CD4-positive, alpha-beta T cell treated with Interferon alpha-2 for 1 hour (primary cell): ENCODE measurements at regions not wholly inside any gene's neighbourhood (a gene's known extent, or its start where the extent isn't known, plus 50 kb on each side); places are given as distances from the start of the nearest gene placed in this dataset.
A peak's percentile ranks its signal among the peaks of the same experiment; 100 is the strongest.
"Not testable (repeated sequence)": the region's sequence is repeated elsewhere in the genome, so short reads cannot be mapped to it uniquely, and the experiment has no call there.

Experiments used
- DNase-seq, 2 donors: peaks; one replicate each; pipeline ENCODE4 v3.0.0-alpha.2; 2020 to 2022

DNA sequence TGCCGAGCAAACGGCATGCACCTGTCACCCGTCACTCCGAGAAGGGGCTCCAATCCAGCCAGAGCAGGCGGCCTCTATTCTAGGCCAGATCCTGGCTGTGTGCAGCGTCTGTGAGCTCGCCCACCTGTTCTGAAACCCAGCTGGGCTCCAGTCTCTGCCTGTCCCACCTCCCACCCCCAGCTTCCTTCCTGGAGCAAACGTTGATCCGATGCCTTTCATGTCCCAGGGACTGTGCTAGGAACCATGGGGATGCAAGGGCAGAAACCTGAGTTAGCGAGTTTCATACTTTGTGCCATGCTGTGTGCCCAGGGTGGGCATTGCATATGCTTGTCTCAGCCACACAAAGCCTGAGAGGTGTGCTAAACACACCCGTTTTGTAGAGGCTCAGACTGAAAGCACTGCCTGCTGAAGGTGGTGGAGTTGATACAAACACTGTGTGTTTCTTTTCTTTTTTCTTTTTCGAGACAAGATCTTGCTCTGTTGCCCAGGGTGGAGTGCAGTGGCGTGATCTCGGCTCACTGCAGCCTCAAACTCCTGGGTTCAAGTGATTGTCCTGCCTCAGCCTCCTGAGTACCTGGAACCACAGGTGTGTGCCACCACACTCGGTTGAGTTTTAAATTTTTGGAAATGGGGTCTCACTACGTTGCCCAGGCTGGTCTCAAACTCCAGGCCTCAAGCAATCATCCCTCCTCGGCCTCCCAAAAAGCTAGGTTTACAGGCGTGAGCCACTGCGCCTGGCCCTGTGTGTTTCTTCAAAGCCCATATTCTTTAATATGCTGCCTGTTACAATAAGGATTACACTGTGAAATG is 84.1 kb upstream of the MED13L start:
- peak in 1 of 2 donors; percentile 9 for DNase-seq

DNA sequence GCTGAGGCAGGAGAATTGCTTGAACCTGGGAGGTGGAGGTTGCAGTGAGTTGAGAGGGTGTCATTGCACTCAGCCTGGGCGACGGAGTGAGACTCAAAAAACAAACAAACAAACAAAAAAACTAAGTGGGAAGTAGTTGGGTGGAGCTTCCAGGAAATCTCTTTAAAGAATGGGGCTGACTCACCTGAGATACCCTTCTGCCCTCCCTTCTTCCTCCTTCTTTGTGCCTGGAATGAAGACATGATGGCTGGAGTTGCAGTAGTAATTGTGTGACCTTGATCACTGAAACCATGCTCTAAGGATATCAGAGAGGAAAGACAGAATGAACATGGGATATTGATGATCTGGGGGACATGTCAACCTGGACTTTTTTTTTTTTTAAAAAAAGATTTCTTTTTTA is 87.6 kb upstream of the MED13L start:
- DNase-seq = no peak

DNA sequence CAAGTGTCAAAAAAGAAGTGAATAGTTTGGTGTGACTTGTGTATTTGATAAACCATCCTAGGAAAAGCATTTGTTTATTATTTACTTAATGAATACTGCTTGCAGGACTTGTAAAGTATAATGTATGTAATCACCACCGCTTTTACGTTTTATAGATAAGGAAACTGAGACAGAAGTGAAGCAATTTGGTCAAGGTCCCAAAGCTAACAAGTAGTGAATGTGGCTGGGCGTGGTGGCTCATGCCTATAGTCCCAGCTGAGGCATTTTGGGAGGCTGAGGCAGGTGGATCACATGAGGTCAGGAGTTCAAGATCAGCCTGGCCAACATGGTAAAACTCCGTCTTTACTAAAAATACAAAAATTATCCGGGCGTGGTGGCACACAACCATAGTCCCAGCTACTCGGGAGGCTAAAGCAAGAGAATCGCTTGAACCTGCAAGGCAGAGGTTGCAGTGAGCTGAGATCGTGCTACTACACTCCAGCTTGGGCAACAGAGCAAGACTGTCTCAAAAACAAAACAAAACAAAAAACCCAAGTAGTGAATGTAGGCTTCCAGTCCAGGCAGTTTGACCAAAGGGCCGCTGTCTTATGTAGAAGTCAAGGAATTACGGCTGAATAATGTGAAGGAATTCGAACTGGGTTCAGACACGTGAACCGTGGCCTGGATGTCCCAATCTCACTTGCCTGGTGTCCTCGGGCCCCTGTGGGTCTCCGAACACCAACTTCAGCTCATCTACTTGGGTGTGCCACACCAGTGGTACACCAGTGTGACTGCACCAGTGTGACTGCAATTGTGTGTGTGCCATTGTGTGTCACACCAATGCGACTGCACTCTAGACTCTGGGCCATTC is 88.3 kb upstream of the MED13L start:
- DNase-seq = no peak

DNA sequence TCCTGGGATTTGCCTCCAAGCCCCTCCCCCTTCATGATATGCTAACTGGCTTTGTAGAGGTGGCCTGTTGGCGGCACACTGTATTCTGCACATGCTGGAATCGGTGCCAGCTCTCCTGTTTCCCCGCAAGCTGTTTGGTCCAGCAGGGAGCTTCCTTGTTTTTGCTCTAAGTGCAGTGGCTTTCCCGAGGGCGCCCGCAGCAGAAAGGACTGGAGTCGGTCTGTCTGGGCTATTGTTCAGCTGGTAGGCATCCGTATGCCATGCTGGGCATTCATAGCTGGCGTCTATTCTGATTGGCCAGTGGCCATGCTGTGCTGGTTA is 88.9 kb upstream of the MED13L start:
- DNase-seq = no peak

DNA sequence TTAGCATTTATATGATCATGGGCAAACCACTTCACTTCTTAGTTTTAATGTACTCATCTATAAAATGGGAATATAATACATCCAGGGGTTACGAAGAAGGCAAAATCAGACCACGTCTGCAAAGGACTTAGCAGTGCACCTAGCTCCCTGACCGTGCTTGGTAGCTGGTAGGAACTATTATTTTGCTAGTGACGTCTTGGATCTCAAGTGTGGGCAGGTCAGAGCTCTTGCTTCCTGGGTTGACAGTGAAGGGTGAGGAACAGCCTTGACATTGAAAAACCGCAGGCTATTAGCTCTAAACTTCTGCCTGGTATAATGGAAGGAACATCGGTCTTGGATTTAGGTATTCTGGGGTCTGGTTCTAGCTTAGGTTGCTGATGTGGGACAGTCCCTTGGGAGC is 89.3 kb upstream of the MED13L start:
- no peak for DNase-seq

DNA sequence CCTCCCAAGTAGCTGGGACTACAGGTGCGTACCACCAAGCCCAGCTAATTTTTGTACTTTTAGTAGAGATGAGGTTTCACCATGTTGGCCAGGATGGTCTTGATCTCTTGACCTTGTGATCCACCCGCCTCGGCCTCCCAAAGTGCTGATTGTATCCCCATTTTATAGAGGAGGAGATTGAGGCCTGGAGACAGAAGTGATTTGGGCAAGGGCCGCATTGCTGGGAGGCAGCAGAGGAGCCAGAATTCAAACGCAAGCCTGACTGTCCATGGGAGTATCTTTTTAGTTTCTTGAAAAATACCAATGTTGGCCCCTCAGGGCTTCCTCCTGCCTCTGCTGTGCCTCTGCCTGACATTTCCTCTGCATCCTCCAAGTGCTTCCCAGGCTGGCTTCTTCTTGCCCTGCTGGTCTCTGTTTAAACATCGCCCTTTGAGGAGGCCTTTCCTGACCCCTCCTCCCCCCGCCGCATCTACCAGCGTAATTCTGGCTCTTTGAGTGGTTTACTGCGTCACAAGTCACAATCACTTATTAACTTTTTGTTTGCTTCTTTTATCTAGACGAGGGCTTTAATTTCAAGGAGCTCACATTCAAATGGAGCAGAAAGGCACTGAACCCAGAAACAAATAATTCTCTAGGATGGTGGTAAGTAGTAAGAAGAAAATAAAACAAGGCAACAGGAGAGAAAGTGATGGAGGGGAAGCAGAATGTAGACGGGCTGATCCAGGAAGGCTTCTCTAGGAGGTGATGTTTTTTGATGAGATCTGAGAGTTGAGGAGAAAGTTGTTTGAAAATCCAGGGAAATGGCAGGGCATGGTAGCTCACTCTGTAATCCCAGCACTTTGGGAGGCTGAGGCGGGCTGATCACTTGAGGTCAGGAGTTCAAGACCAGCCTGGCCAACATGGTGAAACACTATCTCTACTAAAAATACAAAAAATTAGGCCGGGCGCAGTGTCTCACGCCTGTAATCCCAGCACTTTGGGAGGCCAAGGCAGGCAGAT is 91.0 kb upstream of the MED13L start:
- DNase-seq = no peak

DNA sequence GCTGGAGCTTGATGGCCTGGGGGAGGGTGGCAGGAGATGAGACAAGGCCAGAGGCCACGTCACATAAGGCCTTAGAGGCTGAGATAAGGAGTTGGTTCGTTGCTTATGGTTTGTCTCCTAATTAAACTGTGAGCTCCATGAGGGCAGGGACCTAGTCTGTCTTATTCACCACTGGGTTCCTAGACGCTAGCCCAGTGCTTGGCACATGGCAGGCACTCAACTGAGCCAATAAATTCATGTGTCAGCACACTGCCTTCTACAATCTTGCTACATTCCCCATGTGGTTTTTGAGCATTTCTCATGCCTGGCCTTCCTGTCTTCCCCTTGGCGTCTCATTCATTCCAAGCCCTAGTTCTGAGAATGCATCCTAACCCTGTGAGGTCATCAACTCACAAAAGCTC is 92.5 kb upstream of the MED13L start:
- DNase-seq = no peak

DNA sequence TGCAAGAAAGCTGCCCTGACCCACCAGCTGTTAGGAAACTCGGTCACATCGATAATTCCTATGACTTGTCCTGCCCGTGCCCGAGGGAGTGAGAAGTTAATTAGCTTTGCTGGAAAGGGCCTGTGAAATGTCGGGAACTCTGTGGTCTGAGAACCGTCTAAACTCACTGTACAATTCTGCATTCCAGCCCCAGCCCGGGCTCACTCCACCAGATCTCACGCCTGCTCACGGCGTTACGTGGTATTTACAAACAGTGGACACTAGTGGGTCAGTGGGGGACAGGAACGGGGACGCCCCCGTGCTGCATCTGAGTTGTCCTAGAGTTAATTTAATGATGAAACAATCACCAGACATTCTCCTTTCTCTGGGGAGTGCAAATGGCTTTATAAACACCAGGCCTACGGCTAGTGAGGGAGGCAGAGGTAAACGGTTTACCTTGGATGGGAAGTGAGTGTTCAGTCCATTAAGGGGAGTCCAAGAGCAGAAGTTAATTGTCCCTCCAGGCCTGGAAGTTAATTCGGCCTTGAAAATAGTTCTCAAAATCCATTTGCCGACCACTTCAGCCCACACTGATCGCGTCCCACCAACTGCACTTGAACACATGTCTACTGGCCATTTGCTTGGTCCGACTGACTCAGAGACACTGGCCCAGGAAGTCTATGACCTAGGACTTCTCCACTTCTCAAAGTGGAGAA is 93.5 kb upstream of the MED13L start:
- DNase-seq = no peak

DNA sequence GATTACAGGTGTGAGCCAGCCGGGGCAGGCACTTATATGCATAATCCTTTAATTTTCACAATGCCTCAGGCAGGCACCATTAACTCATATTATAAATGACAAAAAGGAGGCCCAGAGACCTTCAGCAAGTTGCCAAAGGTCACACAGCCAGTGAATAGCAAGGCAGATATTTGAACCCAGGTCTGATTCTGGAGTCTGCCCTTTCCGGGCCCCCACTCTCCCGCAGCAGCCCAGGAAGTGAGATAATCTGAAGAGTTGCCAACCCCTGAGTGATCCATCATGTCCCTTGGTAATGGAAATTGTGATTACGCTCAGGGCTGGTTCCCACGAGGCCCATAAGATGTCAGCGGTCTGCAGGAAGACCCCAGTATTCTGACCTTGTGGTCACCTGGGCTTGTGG is 95.3 kb upstream of the MED13L start:
- DNase-seq = no peak

DNA sequence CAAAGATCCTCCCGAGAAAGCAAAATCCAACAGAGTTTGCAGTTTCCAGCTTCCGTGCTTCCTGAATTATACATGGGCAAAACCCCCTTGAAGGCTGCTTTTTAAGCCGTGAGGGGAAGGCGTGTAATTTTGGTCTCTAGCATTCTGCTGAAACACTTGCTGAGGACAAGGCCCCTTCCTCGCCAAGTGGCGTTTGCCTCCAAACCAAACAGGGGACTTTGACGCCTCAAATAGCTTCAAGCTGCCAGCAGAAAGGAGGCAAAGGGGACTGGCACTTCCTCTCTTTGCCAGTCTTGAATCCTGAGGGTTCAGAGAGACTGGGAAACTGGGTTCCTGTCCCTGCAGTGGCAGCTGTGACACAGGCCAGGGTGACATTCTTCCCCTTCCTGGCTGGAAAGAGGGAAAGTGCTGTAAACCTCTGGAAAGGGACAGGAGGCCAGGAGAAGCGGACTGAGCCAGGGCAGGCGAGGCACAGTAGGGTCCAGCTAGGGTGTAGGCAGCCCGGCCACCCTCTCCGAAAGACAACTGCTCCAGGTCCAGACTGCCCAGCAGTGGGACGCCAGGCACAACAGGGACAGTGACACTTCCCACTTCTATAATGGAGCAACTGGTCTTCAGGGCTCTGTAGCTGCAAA is 96.2 kb upstream of the MED13L start:
- no peak for DNase-seq

DNA sequence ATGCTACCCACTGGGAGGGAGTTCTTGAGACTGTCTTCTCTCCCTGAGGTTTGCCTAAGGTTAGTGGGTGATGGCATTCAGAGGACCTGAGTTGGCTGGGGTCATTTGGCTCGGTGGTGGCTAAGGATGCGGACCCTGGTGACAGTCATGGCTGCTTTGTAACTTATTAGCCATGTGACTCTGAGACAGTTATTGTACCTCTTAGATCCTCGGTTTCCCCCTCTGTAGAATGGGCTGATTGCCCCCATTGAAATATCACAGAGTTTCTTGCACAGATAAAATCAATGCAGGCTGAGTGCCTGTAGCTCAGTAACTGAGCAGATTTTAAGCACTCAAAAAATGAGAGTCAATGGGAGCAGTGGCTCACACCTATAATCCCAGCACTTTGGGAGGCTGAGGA is 96.7 kb upstream of the MED13L start:
- DNase-seq = no peak

DNA sequence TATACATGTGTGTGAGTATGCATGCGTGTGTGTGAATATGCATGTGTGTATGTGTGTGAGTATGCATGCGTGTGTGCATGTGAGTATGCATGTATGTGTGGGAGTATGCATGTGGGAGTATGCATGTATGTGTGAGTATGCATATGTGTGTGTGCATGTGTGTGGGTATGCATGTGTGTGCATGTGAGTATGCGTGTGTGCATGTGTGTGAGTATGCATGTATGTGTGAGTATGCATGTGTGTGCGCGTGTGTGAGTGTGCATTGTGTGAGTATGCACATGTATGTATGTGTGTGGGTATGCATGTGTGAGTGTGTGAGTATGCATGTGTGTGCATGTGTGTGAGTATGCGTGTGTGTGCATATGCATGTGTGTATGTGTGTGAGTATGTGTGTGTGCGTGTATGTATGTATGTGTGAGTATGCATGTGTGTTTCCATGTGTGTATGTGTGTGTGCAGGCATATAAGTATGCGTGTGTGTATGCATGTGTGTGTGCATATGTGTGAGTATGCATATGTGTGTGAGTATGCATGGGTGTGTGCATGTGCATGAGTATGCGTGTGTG is 97.9 kb upstream of the MED13L start:
- no peak for DNase-seq

DNA sequence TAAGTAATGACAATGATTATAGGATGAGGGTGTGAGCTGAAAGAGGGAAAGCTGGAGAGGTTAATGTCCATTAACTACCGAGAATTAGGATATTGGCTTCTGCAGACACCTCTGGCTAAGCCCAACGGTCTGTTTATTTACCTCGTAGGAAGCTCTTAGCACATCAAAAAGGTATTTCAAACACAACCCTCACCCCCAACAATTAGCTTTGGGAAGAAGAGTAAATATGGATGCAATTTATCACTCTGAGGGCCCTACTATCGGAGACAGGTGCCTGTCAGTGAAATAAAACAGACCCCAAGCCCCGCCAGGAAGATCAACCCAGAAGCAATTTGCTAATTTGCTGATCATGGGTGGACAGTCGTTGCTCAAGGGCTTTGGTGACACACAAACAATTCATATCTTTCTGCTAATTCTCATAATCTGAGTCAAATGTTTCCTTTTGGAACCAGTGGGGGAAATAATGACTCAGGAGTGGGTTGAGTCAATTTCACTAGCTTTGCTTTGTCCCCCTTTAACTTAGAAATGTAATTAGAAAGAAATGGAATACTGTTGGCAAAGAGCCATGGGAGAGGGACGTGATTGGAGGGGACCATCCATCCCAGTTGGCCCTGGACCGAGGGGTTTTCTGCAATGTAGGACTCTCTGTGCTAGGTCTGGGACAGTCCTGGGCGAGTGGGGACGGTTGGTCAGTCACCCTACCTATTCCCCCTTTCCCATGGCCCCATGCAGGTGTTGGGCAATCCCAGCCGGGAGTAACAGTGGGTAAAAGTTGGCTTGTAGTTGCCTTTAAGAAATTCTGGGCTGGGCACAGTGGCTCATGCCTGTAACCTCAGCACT is 99.1 kb upstream of the MED13L start:
- no peak for DNase-seq

DNA sequence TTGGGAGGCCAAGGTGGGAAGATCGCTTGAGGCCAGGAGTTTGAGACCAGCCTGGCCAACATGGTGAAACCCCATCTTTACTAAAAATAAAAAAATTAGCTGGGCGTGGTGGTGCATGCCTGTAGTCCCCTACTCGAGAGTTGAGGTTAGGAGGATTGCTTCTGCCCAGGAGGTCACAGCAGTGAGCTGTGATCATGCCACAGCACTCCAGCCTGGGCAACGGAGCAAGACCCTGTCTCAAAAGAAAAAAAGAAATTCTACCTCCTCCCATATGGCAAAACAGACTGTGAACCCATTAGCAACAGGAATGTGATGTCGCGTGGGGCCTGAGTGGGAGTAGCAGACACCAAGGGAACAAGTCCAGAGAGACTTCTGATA is 99.7 kb upstream of the MED13L start:
- not testable (repeated sequence) for DNase-seq

DNA sequence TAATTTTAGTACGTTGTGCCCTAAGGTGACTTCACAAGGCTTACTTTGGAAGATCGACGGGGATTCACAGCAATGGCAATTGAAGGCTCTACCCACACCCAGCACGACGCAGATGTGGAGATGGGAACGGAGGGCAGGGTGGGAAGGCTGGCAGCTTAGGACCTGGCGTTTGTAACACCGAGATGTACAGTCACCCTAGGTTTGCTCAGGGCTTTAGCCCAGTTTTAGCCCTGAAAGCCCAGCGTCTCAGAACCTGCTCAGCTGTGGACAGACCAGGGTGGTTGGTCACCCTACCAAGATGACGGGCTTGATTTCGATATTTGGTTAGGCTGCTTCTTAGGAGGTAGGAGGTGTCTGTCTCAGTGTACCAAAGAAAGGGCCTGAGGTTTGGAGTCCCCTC is 100.5 kb upstream of the MED13L start:
- DNase-seq = no peak

DNA sequence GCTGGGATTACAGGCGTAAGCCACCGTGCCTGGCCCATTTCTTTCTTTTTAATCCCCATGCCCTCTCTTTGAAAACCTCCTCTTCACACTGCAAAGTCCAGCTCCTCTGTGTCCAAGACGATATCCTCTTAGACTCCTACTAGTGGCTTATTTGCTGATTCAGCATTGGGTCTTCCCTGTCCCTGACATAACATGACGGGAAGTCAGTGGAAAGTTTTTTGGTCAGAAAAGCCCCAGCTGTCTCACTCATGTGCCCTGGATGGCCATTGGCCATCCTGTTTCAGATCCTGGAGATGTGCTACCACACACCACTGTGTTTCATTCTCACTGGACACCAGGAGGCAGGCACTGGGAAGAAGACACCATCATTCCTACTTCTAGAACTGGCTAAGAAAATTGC is 102.6 kb upstream of the MED13L start:
- DNase-seq = no peak

DNA sequence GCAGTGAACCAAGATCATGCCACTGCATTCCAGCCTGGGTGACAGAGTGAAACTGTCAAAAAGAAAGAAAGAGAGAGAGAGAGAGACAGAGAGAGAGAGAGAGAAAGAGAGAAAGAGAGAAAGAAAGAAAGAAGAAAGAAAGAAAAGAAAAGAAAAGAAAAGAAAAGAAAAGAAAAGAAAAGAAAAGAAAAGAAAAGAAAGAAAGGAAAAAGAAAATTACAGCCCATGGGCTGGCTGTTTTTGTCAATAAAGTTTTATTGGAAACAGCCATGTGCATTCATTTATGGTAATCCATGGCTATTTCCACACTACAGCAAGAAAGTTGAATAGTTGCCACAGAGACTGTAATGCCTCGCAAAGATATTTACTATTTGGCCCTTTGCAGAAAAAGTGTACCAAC is 103.2 kb upstream of the MED13L start:
- DNase-seq = not testable (repeated sequence)

DNA sequence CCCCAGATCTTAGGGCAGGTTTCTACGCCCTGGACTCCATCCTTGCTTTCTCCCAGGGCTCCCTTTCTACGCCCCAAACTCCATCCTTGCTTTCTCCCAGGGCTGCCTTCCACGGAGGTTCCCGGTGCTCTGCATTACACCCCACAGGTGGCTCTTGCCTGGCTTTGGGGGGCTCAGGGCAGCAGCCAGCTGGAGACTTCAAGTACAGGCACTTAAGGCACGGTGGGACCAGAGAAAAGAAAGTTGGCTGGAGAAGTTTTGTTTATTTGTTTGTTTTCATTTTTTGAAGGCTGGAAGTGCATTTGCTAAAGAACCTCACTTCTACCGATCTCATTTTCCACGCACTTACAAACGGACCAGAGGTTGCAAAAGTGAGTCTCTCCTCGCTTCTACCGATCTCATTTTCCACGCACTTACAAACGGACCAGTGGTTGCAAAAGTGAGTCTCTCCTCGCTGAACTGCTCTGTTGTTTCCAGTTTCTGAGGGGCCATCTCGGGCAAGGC is 103.8 kb upstream of the MED13L start:
- DNase-seq = no peak

DNA sequence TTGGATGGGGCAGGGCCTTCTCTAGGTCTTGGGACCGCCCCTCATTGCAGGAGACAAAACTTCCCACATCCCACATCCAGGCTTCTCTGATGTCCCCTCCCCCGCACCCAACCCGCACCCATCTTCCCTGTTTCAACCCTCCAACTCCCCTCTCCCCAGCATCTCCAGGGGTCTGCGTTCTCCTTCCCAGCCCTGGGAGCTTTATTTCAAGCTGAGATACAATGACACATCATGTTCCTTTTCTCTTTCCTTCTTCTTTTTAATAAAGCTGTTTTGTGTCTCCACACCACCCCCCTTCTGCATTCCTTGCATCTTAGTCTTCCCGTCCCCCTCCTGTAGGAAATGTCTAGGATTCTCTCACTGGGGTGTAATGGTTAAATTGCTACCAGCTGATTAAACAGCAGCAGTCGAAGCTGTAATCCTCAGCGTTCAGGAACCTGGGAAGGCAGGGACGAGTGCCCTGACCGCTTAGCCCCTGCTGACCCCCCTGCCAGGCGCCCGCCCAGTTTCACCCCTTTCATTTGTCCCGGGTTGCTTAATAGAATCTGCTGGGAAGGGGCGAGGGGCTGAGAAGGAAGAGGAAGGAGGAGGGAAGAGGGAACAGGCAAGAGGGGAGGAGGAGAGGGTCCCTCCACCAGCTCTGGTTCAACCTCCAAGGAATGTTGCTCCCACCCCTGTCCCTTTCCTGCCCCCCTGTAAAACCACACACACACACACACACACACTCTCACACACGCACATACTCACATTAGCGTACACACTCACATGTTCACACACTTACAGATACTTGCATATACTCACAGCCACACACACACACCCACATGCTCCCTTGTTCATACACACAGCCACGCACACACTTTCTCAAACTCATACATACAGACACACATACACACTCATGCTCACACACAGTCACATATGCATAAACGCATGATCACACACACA is 104.5 kb upstream of the MED13L start:
- DNase-seq = no peak
